ENCODE measurements at regions not wholly inside any gene's neighbourhood (a gene's known extent, or its start where the extent isn't known, plus 50 kb on each side); places are given as distances from the start of the nearest gene placed in this dataset.

DNA sequence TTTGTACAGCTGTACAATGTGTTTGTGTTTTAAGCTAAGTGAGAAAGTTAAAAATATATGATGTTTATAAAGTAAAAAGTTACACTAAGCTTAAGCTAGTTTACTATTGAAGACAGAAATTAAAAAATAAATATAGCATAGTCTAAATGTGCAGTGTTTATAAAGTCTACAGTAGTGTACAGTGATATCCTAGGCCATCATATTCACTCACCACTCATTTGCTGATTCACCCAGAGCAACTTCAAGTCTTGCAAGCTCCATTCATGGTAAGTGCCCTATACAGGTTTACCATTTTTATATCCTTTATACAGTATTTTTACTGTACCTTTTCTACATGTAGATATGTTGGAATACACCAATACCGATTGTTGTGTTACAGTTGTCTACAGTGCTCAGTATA is 553.2 kb upstream of the TBL1XR1 start:
- Histone ChIP-seq H3K4me1 (ENCODE audit: low read depth) (peaks cover 3% of the 10 kb centered on the region), H3K4me3 (no peak overlapping the region), H3K27me3 (no peaks in the 10 kb centered on the region), H3K36me3 (no peaks in the 10 kb centered on the region), H3K9me3 (ENCODE audit: low read depth) (no peaks in the 10 kb centered on the region), H3K27ac (no peak overlapping the region)
- TF ChIP-seq, protein P1, sequence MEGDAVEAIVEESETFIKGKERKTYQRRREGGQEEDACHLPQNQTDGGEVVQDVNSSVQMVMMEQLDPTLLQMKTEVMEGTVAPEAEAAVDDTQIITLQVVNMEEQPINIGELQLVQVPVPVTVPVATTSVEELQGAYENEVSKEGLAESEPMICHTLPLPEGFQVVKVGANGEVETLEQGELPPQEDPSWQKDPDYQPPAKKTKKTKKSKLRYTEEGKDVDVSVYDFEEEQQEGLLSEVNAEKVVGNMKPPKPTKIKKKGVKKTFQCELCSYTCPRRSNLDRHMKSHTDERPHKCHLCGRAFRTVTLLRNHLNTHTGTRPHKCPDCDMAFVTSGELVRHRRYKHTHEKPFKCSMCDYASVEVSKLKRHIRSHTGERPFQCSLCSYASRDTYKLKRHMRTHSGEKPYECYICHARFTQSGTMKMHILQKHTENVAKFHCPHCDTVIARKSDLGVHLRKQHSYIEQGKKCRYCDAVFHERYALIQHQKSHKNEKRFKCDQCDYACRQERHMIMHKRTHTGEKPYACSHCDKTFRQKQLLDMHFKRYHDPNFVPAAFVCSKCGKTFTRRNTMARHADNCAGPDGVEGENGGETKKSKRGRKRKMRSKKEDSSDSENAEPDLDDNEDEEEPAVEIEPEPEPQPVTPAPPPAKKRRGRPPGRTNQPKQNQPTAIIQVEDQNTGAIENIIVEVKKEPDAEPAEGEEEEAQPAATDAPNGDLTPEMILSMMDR (IDR thresholded peaks at IDR 0.05; ENCODE audit: low read depth, low read length): no peak
- no peak for DNase-seq (ENCODE audit: low read depth in 1 of 2, low spot score in 1 of 2)

- no peaks in the 10 kb centered on the region for H3K9me3 ChIP-seq (ENCODE audit: low read depth)
- H3K4me3 ChIP-seq: no peak overlapping the region
- H3K4me1 ChIP-seq (ENCODE audit: low read depth): peaks cover under 1% of the 10 kb centered on the region
- no peak overlapping the region for H3K27ac ChIP-seq
- H3K27me3 ChIP-seq: no peaks in the 10 kb centered on the region
- H3K36me3 ChIP-seq: no peaks in the 10 kb centered on the region
- DNase-seq (ENCODE audit: low read depth in 1 of 2, low spot score in 1 of 2): no peak
- TF ChIP-seq, protein P1 (IDR thresholded peaks at IDR 0.05; ENCODE audit: low read depth, low read length): no peak
These were observed 554.5 kb upstream of the TBL1XR1 start for GRCh38 chr3:177751770-177752169.

GRCh38 chr3:177752831-177753230 is 555.5 kb upstream of the TBL1XR1 start:
- H3K4me1 ChIP-seq (ENCODE audit: low read depth): no peaks in the 10 kb centered on the region
- TF ChIP-seq, protein P1 (IDR thresholded peaks at IDR 0.05; ENCODE audit: low read depth, low read length): no peak
- no peaks in the 10 kb centered on the region for H3K36me3 ChIP-seq
- H3K9me3 ChIP-seq (ENCODE audit: low read depth): no peaks in the 10 kb centered on the region
- H3K27ac ChIP-seq: no peak overlapping the region
- no peak for DNase-seq (ENCODE audit: low read depth in 1 of 2, low spot score in 1 of 2)
- no peak overlapping the region for H3K4me3 ChIP-seq
- no peaks in the 10 kb centered on the region for H3K27me3 ChIP-seq

DNA sequence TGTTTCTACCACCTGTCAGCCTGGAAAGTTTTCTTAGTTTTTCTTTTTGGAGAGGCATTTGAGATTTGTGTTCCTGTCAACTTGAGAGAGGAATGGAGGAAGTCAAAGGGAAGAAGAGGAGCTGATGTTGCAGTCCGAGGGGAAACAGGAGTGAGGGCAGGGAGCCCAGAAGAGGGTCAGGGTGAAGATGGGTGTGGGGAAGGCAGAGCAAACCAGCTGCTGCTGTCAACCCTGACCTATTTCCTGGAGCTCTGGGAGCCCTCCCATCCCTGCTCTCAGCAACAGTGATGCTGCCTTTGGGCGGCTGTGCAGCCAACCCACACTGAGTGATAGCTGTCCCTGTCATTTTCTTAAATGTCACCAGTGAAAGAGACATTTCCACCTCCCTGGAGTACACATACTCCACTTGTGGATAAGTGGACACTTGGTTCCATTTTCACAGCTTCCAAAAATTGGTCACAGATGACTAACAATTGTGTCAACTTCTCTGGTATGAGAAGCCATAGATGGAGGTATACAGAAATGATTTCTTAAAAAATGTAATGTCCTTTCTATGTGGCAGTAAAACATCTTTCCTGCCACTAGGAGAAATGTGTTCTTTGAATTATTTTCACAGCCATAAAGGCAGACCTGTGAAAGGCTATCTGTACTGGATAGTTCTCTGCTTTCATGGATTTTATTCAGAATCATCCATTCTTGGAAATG is 556.3 kb upstream of the TBL1XR1 start:
- H3K4me1 ChIP-seq (ENCODE audit: low read depth): no peaks in the 10 kb centered on the region
- no peaks in the 10 kb centered on the region for H3K9me3 ChIP-seq (ENCODE audit: low read depth)
- no peak overlapping the region for H3K4me3 ChIP-seq
- H3K27me3 ChIP-seq: no peaks in the 10 kb centered on the region
- peak in 1 of 2 donors; percentile 65 for DNase-seq (ENCODE audit: low read depth in 1 of 2, low spot score in 1 of 2)
- no peak overlapping the region for H3K27ac ChIP-seq
- TF ChIP-seq, protein P1 (IDR thresholded peaks at IDR 0.05; ENCODE audit: low read depth, low read length): no peak
- no peaks in the 10 kb centered on the region for H3K36me3 ChIP-seq

- TF ChIP-seq, protein P1 (IDR thresholded peaks at IDR 0.05; ENCODE audit: low read depth, low read length): no peak
- no peak overlapping the region for H3K27ac ChIP-seq
- no peak overlapping the region for H3K4me3 ChIP-seq
- H3K36me3 ChIP-seq: no peaks in the 10 kb centered on the region
- no peak for DNase-seq (ENCODE audit: low read depth in 1 of 2, low spot score in 1 of 2)
- no peaks in the 10 kb centered on the region for H3K4me1 ChIP-seq (ENCODE audit: low read depth)
- no peaks in the 10 kb centered on the region for H3K27me3 ChIP-seq
- H3K9me3 ChIP-seq (ENCODE audit: low read depth): no peaks in the 10 kb centered on the region
These were observed 557.2 kb upstream of the TBL1XR1 start for GRCh38 chr3:177754508-177754921.
